GM21825 (cell line): ENCODE measurements at regions not wholly inside any gene's neighbourhood (a gene's known extent, or its start where the extent isn't known, plus 50 kb on each side); places are given as distances from the start of the nearest gene placed in this dataset.

Source experiments
- ATAC-seq: cut with Tn5 transposase; IDR thresholded peaks from one replicate; pipeline ENCODE4 v1.9.1; 2021; ENCODE audit warnings: mild to moderate bottlenecking, moderate library complexity; ENCODE audit not compliant: unreplicated experiment

DNA sequence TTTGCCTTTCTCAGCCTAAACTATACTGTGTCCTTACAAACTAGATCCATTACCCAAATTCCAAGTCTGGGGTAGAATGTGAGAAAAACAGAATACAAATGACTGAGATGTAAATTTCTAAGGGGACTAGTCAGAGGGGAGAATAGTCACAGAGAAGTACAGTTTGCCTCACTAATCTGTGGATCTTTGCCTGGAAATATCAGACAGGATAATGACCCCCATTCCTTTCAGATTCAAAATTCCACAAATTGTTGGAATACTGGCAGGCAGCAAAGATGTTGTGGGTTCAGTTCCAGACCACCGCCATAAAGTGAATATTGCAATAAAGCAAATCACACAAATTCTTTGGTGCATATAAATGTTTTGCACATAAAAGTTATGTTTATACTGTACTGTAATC lies 762.8 kb upstream of the NR2F2 start:
- no peak for ATAC-seq

DNA sequence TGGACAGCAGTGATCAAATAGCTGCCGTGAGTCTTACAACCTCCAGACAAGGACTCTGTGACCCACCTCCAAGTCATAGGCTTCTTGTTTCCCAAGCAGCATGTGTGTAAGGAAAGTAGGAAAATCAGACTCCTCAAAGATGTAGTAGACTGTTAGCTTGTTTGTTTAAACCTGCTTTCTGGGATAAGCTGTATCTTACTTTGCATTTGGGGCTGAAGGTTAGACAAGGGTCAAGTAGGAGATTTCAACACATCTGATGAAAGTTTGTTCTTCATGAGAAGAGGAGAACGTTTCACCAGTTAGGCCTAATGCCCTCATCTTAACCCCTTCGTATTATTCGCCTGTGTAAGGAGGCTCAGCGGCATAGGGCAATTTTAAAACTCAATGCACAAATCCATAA lies 756.4 kb upstream of the NR2F2 start:
- no peak for ATAC-seq

DNA sequence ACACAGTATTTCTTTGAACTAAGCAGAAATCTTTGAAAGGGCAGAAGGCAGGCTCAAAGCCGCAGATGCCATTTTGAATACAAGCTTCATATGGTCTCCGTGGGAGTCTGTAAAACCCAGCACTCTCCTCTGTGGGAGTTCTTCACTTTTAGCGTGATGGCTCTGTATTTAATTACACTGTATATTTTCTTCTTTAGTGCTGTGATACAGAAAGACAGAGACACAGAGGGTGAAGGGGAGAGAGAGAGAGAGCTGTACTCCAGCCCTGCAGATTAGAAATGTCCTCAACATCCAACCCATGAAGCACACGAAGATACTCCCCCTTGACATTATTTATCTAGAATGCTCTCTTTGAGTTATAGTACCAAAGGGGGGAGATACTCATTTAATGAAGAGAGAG lies 752.6 kb upstream of the NR2F2 start:
- ATAC-seq, result no peak

DNA sequence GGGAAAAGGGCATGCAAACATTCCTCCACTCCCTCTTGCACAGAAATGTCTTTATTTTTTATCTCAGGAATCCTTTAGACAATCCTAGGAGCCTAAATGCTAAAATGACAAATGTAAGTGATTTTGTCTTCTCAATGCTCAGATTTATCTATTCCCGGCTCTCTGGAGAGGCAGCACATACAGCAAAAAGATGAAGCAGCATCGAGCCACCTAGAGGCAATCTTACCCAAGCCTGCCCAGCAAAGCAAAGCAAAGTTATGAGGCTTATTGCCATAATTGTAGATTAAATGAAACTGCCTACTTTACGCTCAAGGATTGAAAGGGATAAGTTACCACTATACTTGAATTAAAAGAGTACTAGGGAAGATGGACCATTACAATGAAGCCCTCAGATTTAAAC lies 750.4 kb upstream of the NR2F2 start:
- no peak for ATAC-seq

DNA sequence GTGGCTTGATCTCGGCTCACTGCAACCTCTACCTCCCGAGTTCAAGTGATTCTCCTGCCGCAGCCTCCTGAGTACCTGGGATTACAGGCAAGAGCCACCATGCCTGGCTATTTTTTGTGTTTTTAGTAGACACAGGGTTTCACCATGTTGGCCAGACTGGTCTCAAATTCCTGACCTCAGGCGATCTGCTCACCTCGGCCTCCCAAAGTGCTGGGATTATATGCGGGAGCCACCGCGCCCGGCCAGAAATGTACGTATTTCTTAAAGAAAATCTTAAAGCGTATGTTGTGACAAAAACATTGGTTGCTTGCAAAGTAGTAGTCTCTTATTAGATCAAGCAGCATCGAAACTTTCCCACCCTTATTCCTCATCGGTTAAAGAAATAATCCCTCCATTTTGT lies 748.9 kb upstream of the NR2F2 start:
- no peak for ATAC-seq

DNA sequence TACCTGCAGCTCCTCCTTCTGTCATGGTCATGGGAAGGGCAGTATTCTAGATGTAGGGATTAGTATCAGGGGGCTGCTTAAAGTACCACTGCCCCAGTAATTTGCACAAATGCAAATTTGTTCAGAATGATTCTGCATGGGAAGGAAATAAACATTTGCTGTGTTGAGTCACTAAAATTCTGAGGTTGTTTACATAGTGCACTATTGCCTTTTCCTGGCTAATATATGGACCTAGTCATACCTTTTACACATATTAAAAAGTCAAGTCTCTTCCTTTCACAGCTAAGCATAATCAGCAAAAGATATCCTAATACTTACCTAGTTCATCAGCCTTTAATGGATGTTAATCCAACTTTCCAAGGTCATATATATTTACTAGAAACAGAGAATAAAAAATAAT lies 746.4 kb upstream of the NR2F2 start:
- ATAC-seq, result no peak

DNA sequence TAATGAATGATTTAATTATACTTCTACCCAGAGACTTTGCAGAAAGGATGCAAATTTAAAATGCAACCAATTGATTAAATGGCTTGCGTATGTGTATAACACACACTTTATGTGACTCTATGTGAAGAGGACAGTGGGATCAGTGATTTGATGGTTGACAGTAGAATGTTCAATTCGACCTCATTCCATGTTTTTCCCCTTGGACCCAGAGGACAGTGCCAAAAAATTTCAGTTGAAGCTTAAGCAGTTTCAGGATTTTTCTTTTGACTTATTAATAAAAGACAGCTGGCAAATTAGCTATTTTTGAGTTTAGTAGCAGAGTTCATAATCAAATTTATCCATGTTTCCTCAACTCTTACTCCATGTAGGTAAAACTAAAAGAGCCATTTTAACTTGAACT lies 742.4 kb upstream of the NR2F2 start:
- no peak for ATAC-seq

DNA sequence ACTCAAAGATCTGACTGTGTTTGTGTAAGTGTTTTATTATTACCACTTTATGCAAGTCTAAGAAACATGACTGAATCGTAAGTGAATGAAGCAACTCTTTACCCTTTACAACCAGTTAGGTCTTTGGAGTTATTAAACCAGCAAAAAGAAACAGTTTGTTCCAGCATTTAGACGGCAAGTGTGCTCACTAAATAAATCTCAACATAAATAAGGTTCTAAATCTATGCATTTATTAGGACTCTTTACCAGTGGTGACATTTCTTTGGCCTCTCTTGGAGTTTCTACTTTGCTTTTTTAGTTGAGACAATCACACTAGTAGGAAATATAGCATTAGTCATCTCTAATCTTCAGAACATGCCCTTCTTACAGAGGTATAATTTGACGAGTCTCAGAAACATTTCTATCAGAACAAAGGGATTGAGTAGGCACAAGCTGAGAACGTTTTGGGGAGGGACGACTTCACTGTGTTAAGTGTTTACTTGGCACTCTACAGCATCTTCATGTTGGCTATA lies 739.9 kb upstream of the NR2F2 start:
- no peak for ATAC-seq

DNA sequence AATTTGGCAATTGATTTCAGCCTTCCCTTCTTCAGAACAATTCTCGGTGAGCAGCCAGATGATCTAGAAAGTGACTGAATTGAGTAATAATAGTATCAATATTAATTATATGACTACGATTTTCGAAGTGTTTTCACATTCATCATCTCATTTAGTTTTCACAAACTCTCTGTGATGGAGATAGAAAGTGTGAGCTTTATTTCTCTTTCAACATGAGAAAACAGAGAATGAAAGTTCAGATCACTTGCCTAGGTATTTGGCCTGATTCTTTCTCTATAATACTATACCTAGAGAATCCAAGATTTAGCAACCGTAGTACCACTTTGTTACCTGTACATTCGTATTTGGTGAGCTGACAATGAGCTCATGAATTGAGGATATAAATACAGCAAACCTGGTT lies 739.2 kb upstream of the NR2F2 start:
- no peak for ATAC-seq

DNA sequence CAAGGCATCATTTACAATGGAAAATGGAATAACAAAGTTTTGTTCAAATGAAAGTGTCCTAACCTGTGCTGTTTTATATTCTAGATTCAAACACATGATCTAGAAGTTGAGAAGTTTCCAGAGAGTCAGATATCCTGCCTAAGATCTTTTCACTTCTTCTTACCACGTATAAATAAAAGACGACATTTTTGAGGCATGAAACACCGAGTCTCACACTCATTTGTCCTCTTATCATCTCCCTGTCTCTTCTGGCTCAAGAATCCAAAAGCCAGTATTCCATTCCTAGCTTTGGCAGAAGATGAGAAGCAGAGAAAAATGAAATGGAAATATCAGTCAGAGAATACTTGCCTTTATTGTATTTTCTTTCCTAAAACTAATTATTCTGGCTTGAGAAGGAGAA lies 738.6 kb upstream of the NR2F2 start:
- ATAC-seq, result no peak

DNA sequence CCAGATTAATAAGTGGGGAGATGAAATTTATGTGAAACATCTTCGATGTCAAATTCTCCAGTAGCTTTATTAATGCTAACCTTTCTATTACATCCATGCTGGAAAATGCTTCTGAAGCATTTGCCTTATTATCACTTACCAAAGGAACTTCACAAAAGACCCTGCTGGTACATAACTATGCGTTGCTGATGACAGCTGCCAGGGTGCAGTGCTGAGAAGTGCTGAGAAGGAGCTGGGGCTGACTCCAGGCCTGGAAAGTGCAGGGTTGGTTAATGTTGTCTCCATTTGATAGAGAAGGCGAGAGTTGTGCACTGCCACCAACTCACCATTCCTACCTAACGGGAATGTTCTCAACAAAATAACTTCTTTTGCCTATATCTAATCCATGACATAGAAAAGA lies 736.0 kb upstream of the NR2F2 start:
- ATAC-seq, result no peak

DNA sequence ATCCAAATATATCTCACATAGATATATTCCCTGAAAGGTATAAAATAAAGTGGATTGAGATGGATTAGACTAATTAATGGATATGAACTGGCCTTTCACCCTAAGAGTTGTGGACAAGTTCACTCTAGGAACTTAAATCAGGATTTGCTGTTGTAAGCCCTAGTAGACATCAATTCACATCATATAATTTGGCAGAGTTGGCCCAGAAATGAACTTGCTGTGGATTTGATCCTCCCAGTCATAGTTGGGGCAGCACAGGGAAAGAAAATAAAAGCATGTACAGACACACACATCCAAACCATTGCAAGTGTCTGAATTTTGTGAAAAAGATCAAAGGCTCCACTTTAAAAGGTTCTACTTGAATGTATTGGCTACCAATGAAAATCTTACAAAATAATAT lies 734.7 kb upstream of the NR2F2 start:
- no peak for ATAC-seq

DNA sequence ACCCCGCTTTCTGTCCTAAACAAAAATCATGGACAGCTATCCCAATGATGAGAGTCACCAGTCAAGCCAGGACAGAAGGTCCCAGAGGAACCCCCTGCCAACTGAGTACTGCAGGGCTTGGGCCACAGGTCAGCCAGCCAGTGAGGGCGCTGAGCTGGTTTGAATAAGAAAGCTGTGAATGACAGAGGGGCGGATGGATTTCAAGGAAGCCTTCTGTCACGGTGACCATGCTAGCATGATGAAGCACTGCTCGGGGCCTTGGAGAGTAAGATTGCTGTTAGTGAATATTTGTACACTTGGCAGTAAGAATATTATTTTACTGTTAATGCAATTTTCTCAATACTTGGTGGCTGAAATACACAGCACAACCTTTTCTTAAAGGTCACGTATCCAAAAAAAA lies 734.0 kb upstream of the NR2F2 start:
- ATAC-seq, result no peak

DNA sequence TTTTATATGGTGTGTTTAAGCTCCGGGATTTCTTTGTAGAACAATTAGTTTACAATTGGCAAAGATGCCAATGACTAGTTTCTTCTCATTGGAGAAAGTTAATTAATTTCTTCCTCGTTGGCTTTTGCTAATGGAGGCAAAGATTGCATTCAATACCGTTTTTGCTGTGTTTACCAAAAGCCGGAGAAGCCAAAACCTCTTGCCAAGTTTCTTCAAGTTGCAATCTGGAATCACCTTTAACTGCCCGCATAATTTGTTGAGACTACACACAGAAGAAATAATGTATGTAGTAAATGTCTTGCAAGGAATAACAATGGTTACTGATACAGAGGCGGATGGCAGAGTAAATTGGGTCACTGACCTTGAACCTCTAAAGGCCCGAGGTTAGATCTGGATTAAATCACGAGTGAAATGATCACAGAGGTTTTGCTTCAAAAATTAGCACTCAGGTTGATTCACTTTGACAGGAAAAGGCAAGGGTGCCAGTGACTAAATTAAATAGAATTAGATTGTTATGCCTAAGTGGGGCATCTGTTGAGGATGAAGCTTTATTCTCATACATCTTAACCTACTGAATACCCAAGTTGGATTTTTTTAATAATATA lies 732.1 kb upstream of the NR2F2 start:
- no peak for ATAC-seq

DNA sequence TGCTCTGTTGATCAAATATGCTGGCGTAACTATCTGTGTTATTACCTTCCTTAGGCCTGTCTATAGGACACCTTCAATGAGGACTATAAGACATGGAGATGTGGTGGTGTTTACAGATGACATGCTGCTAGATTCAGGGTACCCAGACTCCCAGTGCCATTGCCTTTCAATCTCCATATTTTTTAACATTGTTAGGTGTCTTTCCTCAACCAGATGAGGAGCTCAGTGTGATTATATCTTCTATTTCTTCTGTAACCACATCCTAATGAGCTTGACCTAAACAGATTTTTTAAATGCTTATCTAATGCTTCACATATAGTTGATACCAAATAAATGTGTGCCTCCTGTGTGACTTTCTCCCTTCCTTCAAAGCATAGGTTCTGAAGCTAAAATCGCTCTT lies 730.1 kb upstream of the NR2F2 start:
- ATAC-seq, result no peak

DNA sequence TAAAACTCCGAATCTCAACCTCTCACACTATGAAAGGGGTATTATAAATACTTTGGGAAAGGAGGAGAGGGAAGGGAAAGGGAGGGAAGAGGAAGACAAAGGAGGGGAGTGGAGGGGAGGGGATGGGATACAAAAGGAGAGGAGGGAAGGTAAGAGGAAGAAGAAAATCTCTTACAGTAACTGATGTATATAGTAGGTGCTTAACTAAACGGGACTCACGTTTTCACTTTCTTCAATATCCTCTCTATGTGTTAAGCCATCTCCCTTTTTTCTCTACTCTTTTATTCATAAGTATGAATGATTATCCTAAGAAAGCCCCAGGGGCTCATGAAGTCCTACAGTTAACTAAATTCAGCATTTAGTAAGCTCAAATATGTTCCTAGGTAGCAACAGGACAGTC lies 729.6 kb upstream of the NR2F2 start:
- ATAC-seq, result no peak

DNA sequence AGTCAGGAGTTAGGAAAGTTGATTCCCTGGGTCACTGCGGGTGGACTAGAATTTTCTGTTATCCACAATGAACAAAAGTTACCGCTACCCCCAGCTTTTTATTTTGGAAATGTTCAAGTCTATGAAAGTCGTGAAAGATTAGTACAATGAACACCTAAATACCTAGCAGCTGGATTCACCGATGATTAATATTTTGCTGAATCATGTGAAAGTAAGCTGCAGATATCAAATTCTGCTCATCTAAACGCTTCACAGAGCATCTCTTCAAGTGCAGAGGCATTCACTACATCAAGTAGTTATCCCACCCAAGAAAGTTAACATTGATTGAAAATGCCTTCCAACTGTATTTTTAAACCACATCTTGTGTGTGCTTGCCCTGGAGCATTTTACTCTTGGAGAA lies 729.0 kb upstream of the NR2F2 start:
- ATAC-seq, result no peak

DNA sequence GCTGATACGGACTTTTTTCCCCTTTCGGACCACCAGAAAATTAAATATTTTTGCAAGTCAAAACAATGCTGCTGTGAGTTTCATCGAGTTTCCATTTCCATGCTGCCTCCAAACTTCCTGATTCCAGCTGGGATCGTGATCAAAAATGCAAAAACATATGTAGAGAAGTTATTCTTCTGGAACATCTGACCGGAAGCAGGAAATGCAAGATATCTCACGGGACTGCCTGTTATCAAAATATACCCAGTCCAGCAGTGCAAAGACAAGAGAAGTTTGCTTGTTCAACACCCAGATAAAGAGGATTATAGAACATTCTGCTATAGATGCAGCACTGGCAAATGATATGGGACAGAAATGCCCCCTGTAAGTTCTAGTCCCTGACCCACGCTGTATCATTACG lies 726.7 kb upstream of the NR2F2 start:
- no peak for ATAC-seq

DNA sequence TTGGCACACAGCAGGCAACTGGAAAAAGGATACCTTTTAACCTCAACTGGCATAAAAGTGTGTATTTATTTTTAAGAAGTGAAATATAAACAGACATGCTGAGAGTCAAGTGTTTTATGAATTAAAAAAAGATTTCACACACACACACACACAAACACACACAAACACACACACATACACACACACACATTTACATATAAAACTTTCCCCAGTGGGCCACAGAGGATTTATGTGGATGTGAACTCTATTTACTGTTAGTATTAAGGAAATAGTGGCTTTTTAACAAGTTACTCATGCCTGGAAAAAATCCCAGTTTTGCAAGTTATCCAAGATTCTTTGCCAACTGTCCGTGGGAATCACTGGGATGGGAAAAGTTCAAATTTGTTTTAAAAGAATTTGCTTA lies 725.9 kb upstream of the NR2F2 start:
- no peak for ATAC-seq

DNA sequence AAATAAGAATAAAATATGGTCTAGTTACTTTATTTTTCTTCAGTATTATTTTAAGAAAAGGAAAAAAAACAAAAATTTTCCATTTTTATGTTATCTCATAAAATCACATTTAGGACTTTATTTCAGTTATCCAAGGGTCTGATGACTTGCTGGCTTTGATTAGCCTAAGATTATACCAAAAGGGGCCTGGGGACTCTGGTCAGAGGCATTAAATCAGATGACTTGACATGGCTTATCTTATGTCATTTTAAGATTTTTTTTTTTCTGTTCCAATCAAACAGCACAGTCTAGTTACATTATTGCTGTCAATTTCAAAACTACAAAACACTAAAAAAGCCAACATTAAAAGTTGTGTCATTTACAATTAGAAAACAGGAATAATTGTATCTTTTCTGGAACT lies 725.4 kb upstream of the NR2F2 start:
- no peak for ATAC-seq

DNA sequence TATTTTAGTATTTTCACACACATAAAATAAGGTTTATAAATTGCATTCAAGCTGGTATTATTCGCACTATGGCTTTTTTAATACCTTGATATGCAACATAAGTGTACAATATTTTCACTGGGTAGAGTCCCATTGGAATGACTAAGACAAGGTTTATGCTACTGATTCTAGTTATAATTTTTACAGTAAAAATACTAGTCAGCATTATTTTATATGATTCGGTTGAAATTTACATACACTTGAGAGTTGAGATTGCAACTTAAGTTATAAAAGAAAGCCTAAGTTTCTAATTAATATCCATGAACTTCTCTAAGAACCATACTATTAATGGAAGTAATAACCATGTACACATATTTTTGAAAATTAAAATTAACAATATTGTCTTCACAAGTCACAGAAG lies 723.9 kb upstream of the NR2F2 start:
- ATAC-seq, result no peak

DNA sequence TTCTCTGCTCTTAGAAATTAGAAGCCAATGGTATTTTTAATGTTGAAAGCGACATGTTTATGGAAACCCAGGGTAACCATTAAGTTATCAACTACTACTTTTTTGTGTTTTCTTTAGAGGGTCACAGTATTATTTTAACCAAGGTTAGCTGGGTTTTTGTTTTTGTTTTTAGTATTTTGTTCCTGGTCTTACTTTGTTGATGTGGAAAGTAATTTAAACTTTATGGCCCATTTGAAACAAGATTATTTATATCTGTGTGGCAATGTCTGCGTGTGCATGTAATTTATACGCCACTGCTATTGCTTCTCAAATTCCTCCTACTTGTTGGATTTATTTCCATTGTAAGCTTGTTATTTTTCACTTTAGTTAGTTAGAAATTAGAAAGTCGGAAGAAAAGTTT lies 722.1 kb upstream of the NR2F2 start:
- ATAC-seq, result no peak

DNA sequence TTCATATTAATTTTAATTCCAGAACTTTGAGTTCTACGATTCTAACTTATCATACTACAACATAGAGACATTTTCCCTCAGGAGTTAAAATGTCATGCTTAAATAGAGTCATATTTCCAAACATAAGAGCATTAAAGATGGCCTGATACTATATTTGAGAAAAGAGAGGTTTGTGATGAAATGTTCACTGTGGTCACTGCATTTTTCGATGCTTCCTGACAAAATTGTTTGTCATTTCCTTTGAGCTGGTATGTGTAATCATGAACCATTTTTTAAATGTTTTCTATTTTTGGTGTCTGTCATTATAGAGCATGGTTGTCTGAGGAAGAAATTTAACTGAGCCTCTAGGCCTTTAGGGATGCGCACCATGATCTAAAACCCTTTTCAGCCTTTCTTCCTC lies 721.4 kb upstream of the NR2F2 start:
- ATAC-seq, result no peak

DNA sequence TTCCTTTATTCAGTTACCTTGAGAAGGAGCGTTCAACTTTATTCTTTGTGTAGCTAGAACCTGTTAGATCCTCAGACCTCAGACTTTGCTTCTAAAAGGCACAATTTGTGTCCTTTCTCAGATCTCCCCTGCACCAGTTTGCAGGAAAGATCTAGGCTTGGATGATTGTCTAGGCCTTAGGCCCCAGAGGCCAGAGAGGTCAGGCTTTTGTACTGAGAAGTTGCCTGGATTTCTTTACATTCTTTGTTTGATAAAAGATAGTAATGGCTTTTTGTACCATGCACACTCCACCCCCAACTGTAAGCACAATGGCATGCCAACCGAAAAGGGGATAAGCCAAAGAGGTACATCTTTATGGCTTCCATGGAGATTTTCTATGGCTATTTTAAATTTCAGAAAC lies 719.6 kb upstream of the NR2F2 start:
- ATAC-seq, result no peak
